Stimulated activated effector memory CD8-positive, alpha-beta T cell treated with anti-CD3 and anti-CD28 coated beads, Interleukin-12 subunit alpha, Interleukin-12 subunit beta, amount 100 ng/mL, for 72 hours (primary cell): ENCODE measurements at regions not wholly inside any gene's neighbourhood (a gene's known extent, or its start where the extent isn't known, plus 50 kb on each side); places are given as distances from the start of the nearest gene placed in this dataset.

Experiments
- ATAC-seq: fragments of 150-1000 bp; cut with Tn5 transposase; 2 replicates; pipeline ENCODE4 v1.10.0; 2021
- DNase-seq, 2 donors: peaks; one replicate each; pipeline ENCODE4 v3.0.0; 2021 to 2022; ENCODE audit warnings: low spot score in 2 of 2
- H3K27ac Mint-ChIP-seq: one replicate; pipeline ENCODE4 v1.8.0; 2022; ENCODE audit warnings: mild to moderate bottlenecking, mixed read lengths
- H3K36me3 Mint-ChIP-seq: one replicate; pipeline ENCODE4 v1.8.0; 2022; ENCODE audit warnings: mild to moderate bottlenecking, mixed read lengths
- H3K4me1 Mint-ChIP-seq: one replicate; pipeline ENCODE4 v1.8.0; 2022; ENCODE audit warnings: mixed read lengths
- H3K4me3 Mint-ChIP-seq: one replicate; pipeline ENCODE4 v1.8.0; 2022; ENCODE audit warnings: mild to moderate bottlenecking, mixed read lengths
- H3K9me3 Mint-ChIP-seq: one replicate; pipeline ENCODE4 v1.8.0; 2022; ENCODE audit warnings: mixed read lengths

GRCh38 chr10:59561477-59562121 lies 148.1 kb downstream of the SLC16A9 start:
- Mint-ChIP-seq H3K9me3 (no peaks in the 10 kb centered on the region), H3K4me1 (no peaks in the 10 kb centered on the region), H3K36me3 (no peaks in the 10 kb centered on the region), H3K27ac (no peak overlapping the region), H3K4me3 (no peak overlapping the region)
- no peak for DNase-seq
- ATAC-seq: no peak

- Mint-ChIP-seq H3K9me3 (no peaks in the 10 kb centered on the region), H3K27ac (no peak overlapping the region), H3K4me1 (no peaks in the 10 kb centered on the region), H3K36me3 (no peaks in the 10 kb centered on the region), H3K4me3 (no peak overlapping the region)
- ATAC-seq (no peak), DNase-seq (no peak)
Observed at GRCh38 chr10:59560990-59561389, 148.7 kb downstream of the SLC16A9 start.

- H3K27ac Mint-ChIP-seq: no peak overlapping the region
- DNase-seq (no peak), ATAC-seq (no peak)
- no peaks in the 10 kb centered on the region for H3K36me3 Mint-ChIP-seq
- H3K9me3 Mint-ChIP-seq: no peaks in the 10 kb centered on the region
- no peak overlapping the region for H3K4me3 Mint-ChIP-seq
- H3K4me1 Mint-ChIP-seq: no peaks in the 10 kb centered on the region
Observed at GRCh38 chr10:59560161-59560560, 149.5 kb downstream of the SLC16A9 start.

DNA sequence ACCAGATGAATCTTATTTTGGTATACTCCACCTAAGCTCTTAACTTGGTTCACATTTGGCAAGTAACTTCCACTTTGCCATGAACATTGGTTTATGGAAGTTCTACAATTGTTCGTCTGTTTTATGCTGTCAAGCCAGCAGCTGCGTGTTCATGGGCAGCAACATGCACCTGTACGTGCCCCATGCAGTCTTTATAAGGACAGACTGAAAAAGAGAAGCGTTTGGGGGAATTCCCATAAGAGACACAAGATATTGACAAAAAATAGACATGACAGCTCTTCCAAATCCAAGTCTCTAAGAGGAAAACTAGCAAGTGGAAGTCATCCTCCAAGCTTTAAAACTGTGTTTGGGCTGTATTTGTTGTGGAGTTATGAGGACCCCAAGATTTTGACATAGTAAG lies 151.6 kb downstream of the SLC16A9 start:
- no peak for ATAC-seq
- no peak overlapping the region for H3K4me3 Mint-ChIP-seq
- no peaks in the 10 kb centered on the region for H3K4me1 Mint-ChIP-seq
- no peaks in the 10 kb centered on the region for H3K36me3 Mint-ChIP-seq
- H3K27ac Mint-ChIP-seq: no peak overlapping the region
- DNase-seq: no peak
- no peaks in the 10 kb centered on the region for H3K9me3 Mint-ChIP-seq

DNA sequence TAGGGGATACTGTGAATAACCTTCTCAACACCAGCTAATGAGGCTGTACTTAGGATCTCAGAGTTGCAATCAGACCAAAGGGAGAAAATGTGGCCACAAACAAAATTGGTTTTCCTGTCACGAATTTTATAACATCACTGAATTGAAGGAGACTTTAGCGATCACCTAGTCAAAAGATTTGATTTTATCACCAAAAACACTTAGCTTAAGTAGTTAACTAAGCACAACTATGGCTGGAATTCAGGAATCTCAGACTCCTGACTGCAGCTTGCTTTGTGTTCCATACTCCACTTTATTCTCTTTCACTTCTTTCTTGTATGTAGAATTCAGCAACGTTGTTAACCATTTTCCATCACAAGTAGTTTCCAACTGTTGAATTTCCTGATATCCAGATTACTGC lies 152.0 kb downstream of the SLC16A9 start:
- Mint-ChIP-seq H3K4me3 (no peak overlapping the region), H3K27ac (no peak overlapping the region), H3K9me3 (no peaks in the 10 kb centered on the region), H3K4me1 (no peaks in the 10 kb centered on the region), H3K36me3 (no peaks in the 10 kb centered on the region)
- DNase-seq (no peak), ATAC-seq (no peak)

DNA sequence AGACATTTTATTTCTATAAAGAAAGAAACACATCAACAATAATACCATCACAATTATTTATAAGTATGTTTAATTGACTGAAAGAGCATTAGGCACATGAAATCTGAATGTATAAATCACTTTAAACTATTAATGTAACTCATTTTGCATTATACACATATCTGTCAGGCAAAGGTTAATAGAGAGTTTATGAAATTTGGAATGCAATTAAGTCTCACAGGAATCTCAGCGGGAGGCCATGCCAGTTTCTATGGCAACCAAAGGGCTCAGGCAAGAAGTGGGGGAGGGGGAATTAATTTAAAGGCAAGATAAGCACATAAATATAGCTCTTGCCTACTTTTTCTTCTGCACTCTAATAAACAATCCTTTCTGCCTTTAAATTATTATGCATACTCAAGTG lies 152.6 kb downstream of the SLC16A9 start:
- Mint-ChIP-seq H3K9me3 (no peaks in the 10 kb centered on the region), H3K4me3 (no peak overlapping the region), H3K27ac (no peak overlapping the region), H3K36me3 (no peaks in the 10 kb centered on the region), H3K4me1 (no peaks in the 10 kb centered on the region)
- DNase-seq: no peak
- ATAC-seq: no peak

GRCh38 chr10:59553162-59553900 lies 156.3 kb downstream of the SLC16A9 start:
- H3K36me3 Mint-ChIP-seq: no peaks in the 10 kb centered on the region
- no peaks in the 10 kb centered on the region for H3K9me3 Mint-ChIP-seq
- no peak for ATAC-seq
- no peaks in the 10 kb centered on the region for H3K4me1 Mint-ChIP-seq
- DNase-seq: no peak
- no peak overlapping the region for H3K27ac Mint-ChIP-seq
- H3K4me3 Mint-ChIP-seq: no peak overlapping the region

DNA sequence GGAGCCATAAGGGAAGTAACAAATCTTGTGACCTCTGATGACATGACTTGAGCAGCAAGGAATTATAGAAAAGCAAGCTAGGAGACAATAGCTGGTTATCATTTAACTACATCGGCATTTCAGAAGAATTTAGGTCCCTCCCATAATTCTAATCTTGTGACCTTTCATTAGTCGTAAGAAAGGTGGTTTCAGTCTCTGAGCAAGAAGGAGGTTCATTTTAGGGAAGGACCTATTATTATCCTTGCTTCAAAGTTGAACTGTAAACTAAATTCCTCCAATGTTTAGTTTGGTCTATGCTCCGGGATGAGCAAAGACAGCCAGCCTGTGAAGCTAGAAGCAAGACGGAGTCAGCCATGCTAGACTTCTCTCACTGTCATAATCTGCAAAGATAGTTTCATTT lies 159.6 kb downstream of the SLC16A9 start:
- H3K9me3 Mint-ChIP-seq: no peaks in the 10 kb centered on the region
- H3K4me3 Mint-ChIP-seq: no peak overlapping the region
- no peak overlapping the region for H3K27ac Mint-ChIP-seq
- ATAC-seq (no peak), DNase-seq (no peak)
- no peaks in the 10 kb centered on the region for H3K4me1 Mint-ChIP-seq
- no peaks in the 10 kb centered on the region for H3K36me3 Mint-ChIP-seq

DNA sequence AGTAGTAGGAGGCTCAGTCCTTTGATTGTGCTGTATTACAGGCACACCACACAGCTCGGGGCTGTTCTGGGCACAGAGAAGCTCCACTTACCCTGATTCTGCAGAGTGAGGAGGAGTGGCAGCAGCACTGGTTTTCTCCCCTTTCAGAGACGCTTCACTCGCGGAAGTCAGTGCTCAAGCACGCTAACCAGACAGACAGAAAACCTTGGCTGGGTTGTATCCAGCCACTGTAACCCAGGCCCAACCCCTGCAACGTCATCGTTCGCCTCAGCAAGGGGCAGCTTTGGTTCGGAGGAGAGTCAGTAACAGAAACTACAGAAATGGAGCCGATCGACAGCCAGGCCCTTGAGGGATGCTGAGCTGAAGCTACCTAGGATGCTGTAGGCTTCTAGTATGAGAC lies 171.0 kb downstream of the SLC16A9 start:
- Mint-ChIP-seq H3K27ac (no peak overlapping the region), H3K4me1 (no peaks in the 10 kb centered on the region), H3K9me3 (peaks cover 4% of the 10 kb centered on the region), H3K4me3 (no peak overlapping the region), H3K36me3 (no peaks in the 10 kb centered on the region)
- no peak for DNase-seq
- ATAC-seq: no peak

- H3K4me3 Mint-ChIP-seq: no peak overlapping the region
Observed at GRCh38 chr10:59537501-59537900, 172.1 kb downstream of the SLC16A9 start.

GRCh38 chr10:59536167-59537014 lies 173.3 kb downstream of the SLC16A9 start:
- no peak overlapping the region for H3K27ac Mint-ChIP-seq
- no peak overlapping the region for H3K4me3 Mint-ChIP-seq
- ATAC-seq (no peak), DNase-seq (no peak)
- H3K9me3 Mint-ChIP-seq: peaks cover 4% of the 10 kb centered on the region
- no peaks in the 10 kb centered on the region for H3K36me3 Mint-ChIP-seq
- H3K4me1 Mint-ChIP-seq: no peaks in the 10 kb centered on the region

More at GRCh38 chr10:59537501-59537900, 172.1 kb downstream of the SLC16A9 start:
- Mint-ChIP-seq H3K4me1 (no peaks in the 10 kb centered on the region), H3K27ac (no peak overlapping the region), H3K9me3 (peaks cover 4% of the 10 kb centered on the region), H3K36me3 (no peaks in the 10 kb centered on the region)
- ATAC-seq (no peak), DNase-seq (no peak)

DNA sequence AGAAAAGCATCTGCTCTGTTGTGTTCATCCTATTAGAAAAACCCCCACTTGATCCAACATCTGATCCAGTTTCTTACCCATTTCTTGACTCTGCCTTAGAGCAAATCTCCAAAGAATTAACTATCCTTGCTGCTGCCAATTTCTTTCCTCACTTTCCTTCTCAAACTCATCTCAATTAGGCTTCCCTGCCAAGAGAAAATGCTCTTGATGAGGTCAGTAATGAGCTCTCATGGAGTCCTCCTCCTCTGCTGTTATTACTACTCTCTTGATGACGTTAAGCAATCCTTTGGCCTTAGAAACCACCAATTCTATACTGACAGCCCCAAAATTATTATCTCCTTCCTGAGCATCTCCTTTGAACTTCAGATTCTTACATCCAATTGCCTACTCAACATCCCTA lies 162.0 kb upstream of the FAM13C start:
- Mint-ChIP-seq H3K4me1 (no peaks in the 10 kb centered on the region), H3K27ac (no peak overlapping the region), H3K4me3 (no peak overlapping the region), H3K9me3 (no peaks in the 10 kb centered on the region), H3K36me3 (no peaks in the 10 kb centered on the region)
- DNase-seq (no peak), ATAC-seq (no peak)

GRCh38 chr10:59523851-59524250 lies 161.5 kb upstream of the FAM13C start:
- no peaks in the 10 kb centered on the region for H3K36me3 Mint-ChIP-seq
- no peak overlapping the region for H3K4me3 Mint-ChIP-seq
- no peak for DNase-seq
- no peak overlapping the region for H3K27ac Mint-ChIP-seq
- H3K9me3 Mint-ChIP-seq: peaks cover 2% of the 10 kb centered on the region
- no peak for ATAC-seq
- H3K4me1 Mint-ChIP-seq: no peaks in the 10 kb centered on the region

DNA sequence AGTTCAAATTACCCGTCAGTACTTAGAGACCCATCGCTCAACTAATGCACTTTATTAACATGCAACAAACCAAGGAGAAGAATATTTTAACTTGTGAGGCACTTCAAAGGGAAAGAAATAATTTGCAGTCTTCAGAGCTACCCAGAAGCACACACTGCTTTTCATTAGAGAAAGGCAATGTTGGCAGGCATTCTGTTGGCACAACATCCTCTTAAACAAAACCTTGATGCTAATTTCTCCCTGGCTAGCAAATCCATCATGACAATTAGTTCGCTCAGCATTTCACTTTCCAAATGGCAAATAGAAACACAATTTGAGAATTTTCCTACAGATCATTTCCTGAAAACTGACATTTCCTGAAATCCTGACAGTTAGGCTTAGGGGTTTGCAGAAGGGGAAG lies 155.6 kb upstream of the FAM13C start:
- ATAC-seq (no peak), DNase-seq (no peak)
- Mint-ChIP-seq H3K4me1 (no peaks in the 10 kb centered on the region), H3K9me3 (peaks cover 2% of the 10 kb centered on the region), H3K36me3 (no peaks in the 10 kb centered on the region), H3K27ac (no peak overlapping the region), H3K4me3 (no peak overlapping the region)

- DNase-seq: no peak
- Mint-ChIP-seq H3K27ac (no peak overlapping the region), H3K36me3 (no peaks in the 10 kb centered on the region), H3K9me3 (peaks cover 2% of the 10 kb centered on the region), H3K4me1 (no peaks in the 10 kb centered on the region), H3K4me3 (no peak overlapping the region)
- no peak for ATAC-seq
Observed at GRCh38 chr10:59517341-59517899, 155.1 kb upstream of the FAM13C start.
